ENCODE measurements at regions not wholly inside any gene's neighbourhood (a gene's known extent, or its start where the extent isn't known, plus 50 kb on each side); places are given as distances from the start of the nearest gene placed in this dataset.

DNA sequence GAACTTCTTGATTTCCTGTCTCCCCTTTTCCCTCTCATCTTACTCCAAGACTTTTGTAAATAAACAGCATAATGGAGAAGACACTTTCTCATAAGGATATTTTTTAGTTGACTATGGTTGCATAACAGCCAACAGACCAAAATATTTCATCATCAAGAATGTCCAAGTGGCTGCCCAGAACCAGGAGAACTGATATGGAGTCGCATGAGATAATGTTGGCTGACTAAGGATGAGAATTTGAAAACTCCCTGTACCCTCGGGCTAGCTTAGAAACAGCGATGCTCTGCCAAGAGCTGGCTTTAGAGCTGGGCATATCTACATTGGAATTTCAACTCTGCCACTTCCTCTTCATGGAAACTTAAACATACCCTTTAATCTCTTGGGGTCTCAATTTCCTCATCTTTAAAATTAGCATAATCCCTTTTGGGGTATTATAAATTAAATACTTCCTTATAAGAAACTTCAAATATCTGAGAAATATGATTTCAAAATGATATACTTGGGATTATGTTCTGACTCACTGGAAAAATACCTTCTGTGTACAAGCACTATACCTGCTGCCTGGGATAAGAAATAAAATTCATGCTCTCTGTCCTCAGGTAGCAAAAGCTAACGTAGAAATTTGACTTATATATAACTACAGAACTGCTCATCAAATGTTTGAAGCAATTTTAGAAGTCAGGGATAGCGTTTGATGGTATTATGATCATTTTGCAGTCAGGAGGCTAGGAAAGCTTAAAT is 777.3 kb downstream of the LTN1 start:
- TF ChIP-seq, protein P1, sequence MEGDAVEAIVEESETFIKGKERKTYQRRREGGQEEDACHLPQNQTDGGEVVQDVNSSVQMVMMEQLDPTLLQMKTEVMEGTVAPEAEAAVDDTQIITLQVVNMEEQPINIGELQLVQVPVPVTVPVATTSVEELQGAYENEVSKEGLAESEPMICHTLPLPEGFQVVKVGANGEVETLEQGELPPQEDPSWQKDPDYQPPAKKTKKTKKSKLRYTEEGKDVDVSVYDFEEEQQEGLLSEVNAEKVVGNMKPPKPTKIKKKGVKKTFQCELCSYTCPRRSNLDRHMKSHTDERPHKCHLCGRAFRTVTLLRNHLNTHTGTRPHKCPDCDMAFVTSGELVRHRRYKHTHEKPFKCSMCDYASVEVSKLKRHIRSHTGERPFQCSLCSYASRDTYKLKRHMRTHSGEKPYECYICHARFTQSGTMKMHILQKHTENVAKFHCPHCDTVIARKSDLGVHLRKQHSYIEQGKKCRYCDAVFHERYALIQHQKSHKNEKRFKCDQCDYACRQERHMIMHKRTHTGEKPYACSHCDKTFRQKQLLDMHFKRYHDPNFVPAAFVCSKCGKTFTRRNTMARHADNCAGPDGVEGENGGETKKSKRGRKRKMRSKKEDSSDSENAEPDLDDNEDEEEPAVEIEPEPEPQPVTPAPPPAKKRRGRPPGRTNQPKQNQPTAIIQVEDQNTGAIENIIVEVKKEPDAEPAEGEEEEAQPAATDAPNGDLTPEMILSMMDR (IDR thresholded peaks at IDR 0.05; ENCODE audit: insufficient read depth, low read length), result no peak
- DNase-seq (ENCODE audit: low read depth), result peak; percentile 94
- H3K4me3 ChIP-seq (ENCODE audit: low read depth, low read length), result no peak overlapping the region

GRCh38 chr21:28214786-28215185 is 777.9 kb downstream of the LTN1 start:
- DNase-seq (ENCODE audit: low read depth), result no peak
- TF ChIP-seq, protein P1 (IDR thresholded peaks at IDR 0.05; ENCODE audit: insufficient read depth, low read length), result no peak
- H3K4me3 ChIP-seq (ENCODE audit: low read depth, low read length), result no peak overlapping the region

- H3K4me3 ChIP-seq (ENCODE audit: low read depth, low read length), result no peak overlapping the region
- TF ChIP-seq, protein P1 (IDR thresholded peaks at IDR 0.05; ENCODE audit: insufficient read depth, low read length), result no peak
- peak; percentile 19 for DNase-seq (ENCODE audit: low read depth)
Observed at GRCh38 chr21:28213261-28213660, 779.4 kb downstream of the LTN1 start.

- no peak overlapping the region for H3K4me3 ChIP-seq (ENCODE audit: low read depth, low read length)
- TF ChIP-seq, protein P1 (IDR thresholded peaks at IDR 0.05; ENCODE audit: insufficient read depth, low read length), result no peak
- DNase-seq (ENCODE audit: low read depth), result peak; percentile 72
Observed at GRCh38 chr21:28212061-28212460, 780.6 kb downstream of the LTN1 start.

DNA sequence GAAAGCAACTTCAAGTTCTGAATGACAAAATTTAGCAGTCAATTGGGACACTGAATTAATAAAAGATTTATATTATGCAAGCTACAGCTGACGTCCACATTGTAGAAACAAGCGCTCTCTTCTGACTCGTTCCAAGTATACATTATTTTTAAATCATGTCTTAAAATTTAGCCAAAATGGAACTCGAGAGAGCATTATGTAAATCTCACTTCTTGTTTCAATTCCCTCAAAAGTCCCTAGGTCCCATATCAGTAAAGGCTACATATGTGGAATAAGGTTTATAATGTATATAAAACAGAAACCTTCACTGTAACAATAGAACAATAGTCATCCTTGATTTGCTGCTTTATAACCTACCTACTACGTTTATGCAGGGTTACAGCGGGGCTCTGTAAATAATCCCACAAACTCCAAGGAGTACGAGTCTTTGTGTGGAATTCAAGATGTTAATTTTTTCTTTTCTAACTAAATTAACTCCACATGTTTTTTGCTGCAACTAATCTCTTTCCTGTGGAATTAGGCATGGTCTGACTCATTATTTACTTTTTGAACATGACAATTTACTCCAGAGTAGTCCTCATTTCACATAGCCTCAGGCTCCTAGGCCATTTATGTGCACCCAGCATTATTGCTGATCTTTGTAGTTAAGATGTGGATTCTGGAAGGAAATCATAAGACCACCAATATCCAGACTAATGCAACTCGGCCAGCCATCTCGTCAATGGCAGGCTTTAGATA is 785.1 kb downstream of the LTN1 start:
- TF ChIP-seq, protein P1 (IDR thresholded peaks at IDR 0.05; ENCODE audit: insufficient read depth, low read length), result no peak

DNA sequence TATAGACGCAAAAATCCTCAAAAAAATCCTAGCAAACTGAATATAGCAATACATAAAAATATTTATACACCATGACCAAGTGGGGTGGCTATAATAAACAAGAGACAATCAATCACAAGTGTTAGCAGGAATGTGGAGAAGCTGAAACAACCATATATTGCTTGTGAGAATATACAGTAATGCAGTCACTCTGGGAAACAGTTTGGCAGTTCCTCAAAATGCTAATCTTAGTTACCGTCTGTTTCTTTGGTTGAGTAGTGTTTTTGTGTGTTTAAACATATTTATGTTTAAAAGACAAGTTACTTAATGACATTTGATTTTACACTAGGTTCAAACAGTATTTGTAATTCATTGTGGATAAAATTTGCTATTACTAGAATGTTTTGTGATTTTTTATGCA is 792.0 kb downstream of the LTN1 start:
- no peak for DNase-seq (ENCODE audit: low read depth)
- TF ChIP-seq, protein P1 (IDR thresholded peaks at IDR 0.05; ENCODE audit: insufficient read depth, low read length), result no peak

More for the DNA sequence above, 785.1 kb downstream of the LTN1 start:
- H3K4me3 ChIP-seq (ENCODE audit: low read depth, low read length), result no peak overlapping the region
- peak; percentile 85 for DNase-seq (ENCODE audit: low read depth)

More for the DNA sequence above, 792.0 kb downstream of the LTN1 start:
- H3K4me3 ChIP-seq (ENCODE audit: low read depth, low read length), result no peak overlapping the region
